ENCODE measurements at regions not wholly inside any gene's neighbourhood (a gene's known extent, or its start where the extent isn't known, plus 50 kb on each side); places are given as distances from the start of the nearest gene placed in this dataset.

DNA sequence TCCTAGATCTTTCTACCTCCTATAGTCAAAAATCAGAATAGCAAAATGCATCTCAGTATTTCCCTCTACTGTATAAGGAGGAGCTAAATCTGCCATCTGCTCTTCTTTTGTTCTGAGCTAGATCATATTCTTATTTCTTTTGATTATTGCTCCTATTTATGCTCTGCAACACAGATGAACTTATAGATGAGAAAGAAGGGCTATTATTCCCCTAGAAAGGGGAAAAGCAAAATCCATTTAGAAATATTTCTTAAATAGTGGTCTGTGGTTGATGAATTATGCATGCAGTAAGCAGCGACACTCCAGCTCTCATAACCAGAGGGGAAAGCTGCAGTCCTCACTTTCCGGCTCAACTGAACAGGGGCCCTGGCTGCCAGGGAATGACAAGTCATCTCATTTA, 207.3 kb upstream of the SORCS1 start:
- H3K9ac ChIP-seq (replicated peaks in 1 of 4; ENCODE audit: extremely low read depth in 1 of 4, low read depth in 3 of 4, low read length in 3 of 4): no peak overlapping the region
- WGBS, 2 experiments (ENCODE audit: extremely low coverage in 1 of 2, insufficient coverage in 1 of 2, insufficient read length in 1 of 2, insufficient replicate concordance in 2 of 2, low coverage in 1 of 2, low lambda C conversion rate in 2 of 2, missing lambda C conversion rate in 1 of 2): 88% methylated on average over 2 of the region's 2 CpGs; no CpG with 5 or more reads in 1 of the 2 experiments
- DNase-seq (ENCODE audit: low read depth in 1 of 2, low spot score in 2 of 2) (no peak), FAIRE-seq (no peak)
- ChIA-PET CTCF (ENCODE audit: partially characterized antibody) (interaction anchor here (0.8 to 1.6 kb wide), 5 partner anchors 12 to 177 kb away, joined by 3 to 4 read pairs (median 3); no protein-coding TSS in a partner anchor), POLR2A (ENCODE audit: partially characterized antibody) (no interaction called here)
- H4K20me1 ChIP-seq (replicated peaks in 1 of 2; ENCODE audit: control insufficient read depth in 1 of 2, insufficient read depth in 2 of 2, low read length in 2 of 2): no peaks in the 10 kb centered on the region
- H3K9me3 ChIP-seq (ENCODE audit: insufficient read depth in 2 of 2, low read depth in 1 of 2, low read length in 1 of 2): no peaks in the 10 kb centered on the region
- H3K56ac ChIP-seq (replicated peaks; ENCODE audit: insufficient read length, low read depth, low read length): no peak overlapping the region
- H3K27ac ChIP-seq (ENCODE audit: low read depth, low read length): no peak overlapping the region
- H3K23me2 ChIP-seq (ENCODE audit: low read depth, low read length): no peaks in the 10 kb centered on the region
- no peak overlapping the region for H4K8ac ChIP-seq (ENCODE audit: extremely low read depth, insufficient read depth, low read length)
- no peak overlapping the region for H2BK12ac ChIP-seq (ENCODE audit: low read depth, low read length)
- no peak overlapping the region for H3K4me3 ChIP-seq (ENCODE audit: extremely low read depth in 1 of 4, insufficient read depth in 2 of 4, low read depth in 3 of 4, low read length in 4 of 4)
- no peaks in the 10 kb centered on the region for H3K27me3 ChIP-seq (replicated peaks in 1 of 4; ENCODE audit: control insufficient read depth in 3 of 4, extremely low read depth in 1 of 4, insufficient read depth in 3 of 4, low read length in 3 of 4)
- no peak overlapping the region for H4K91ac ChIP-seq (replicated peaks; ENCODE audit: insufficient read length, low read length)
- no peak overlapping the region for H2BK20ac ChIP-seq (ENCODE audit: low read length)
- no peak overlapping the region for H3K18ac ChIP-seq (ENCODE audit: extremely low read depth, low read length)
- no peak overlapping the region for H2BK15ac ChIP-seq (ENCODE audit: low read length)
- H3K79me1 ChIP-seq (ENCODE audit: low read depth, low read length): no peaks in the 10 kb centered on the region
- H4K5ac ChIP-seq (ENCODE audit: insufficient read length, low read depth, low read length): no peak overlapping the region
- H2BK120ac ChIP-seq (replicated peaks; ENCODE audit: low read depth, low read length): no peak overlapping the region
- H2AFZ ChIP-seq (ENCODE audit: low read length): no peak overlapping the region
- H3K4me2 ChIP-seq (ENCODE audit: insufficient read depth in 1 of 2, low read depth in 2 of 2, low read length in 2 of 2): no peak overlapping the region
- H3K4ac ChIP-seq (replicated peaks; ENCODE audit: insufficient read length, low read depth, low read length): no peak overlapping the region
- H3K14ac ChIP-seq (ENCODE audit: insufficient read length): no peak overlapping the region
- H2AK5ac ChIP-seq (ENCODE audit: low read depth, low read length): no peak overlapping the region
- H3K79me2 ChIP-seq (ENCODE audit: control insufficient read depth in 1 of 2, insufficient read depth in 2 of 2, low read length in 2 of 2): no peaks in the 10 kb centered on the region
- H2BK5ac ChIP-seq (ENCODE audit: low read depth, low read length): no peak overlapping the region
- H3K4me1 ChIP-seq (replicated peaks in 1 of 4; ENCODE audit: control insufficient read depth in 3 of 4, insufficient read depth in 4 of 4, low read length in 3 of 4): no peaks in the 10 kb centered on the region
- H3K36me3 ChIP-seq (ENCODE audit: control insufficient read depth in 2 of 4, insufficient read depth in 4 of 4, low read length in 3 of 4): no peaks in the 10 kb centered on the region
- H3K23ac ChIP-seq (ENCODE audit: insufficient read length): no peak overlapping the region
- no peak for TF ChIP-seq RAD21 (IDR thresholded peaks at IDR 0.05 in 1 of 2, conservative IDR thresholded peaks at IDR 0.05 in 1 of 2; ENCODE audit: low read depth in 2 of 2, low read length in 2 of 2)
